SKM-1 (cell line): ENCODE measurements at regions not wholly inside any gene's neighbourhood (a gene's known extent, or its start where the extent isn't known, plus 50 kb on each side); places are given as distances from the start of the nearest gene placed in this dataset.

Experiments
- DNase-seq: peaks from one replicate; lab custom pipeline; 2025; ENCODE audit not compliant: unreplicated experiment; lab: John Stamatoyannopoulos, UW

DNA sequence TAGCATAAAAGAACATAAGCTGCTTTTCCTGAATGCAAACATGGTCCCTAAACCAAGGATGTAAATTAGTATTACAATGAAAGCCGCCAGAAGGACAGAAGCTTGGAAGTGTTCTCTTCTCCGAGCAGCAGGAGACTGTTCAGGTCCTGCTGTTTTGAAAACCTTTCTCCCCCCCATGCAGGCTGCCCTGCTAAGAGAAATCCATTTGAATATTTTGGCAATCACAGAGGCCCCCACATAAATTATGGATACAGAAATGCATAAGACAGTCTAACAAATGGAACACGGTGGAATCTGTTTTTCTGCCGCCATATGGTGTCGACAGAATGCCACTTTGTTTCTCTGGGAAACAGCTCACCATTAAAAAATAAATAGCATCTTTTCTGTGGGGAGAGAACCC lies 600.4 kb upstream of the KLHL29 start:
- no peak for DNase-seq

DNA sequence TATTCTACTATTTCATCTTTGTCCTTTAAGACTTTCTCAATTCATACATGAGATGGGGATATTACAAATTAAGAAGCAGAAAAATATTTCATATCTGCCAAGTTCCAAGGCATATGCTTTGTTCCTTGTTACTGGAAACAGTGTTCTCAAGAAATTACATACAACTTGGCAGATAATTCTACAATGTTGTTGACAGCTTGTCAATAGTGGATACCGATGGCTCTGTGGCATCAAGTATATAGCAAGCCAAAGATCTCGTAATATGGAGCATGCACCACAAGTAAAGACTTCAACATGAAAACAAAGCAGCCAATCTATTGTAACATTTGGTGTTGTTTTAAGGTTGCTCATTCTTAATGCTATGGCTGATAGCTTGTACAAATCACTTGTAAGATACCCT lies 598.2 kb upstream of the KLHL29 start:
- no peak for DNase-seq

- DNase-seq: no peak
Observed at GRCh38 chr2:22787745-22788144, 597.2 kb upstream of the KLHL29 start.

DNA sequence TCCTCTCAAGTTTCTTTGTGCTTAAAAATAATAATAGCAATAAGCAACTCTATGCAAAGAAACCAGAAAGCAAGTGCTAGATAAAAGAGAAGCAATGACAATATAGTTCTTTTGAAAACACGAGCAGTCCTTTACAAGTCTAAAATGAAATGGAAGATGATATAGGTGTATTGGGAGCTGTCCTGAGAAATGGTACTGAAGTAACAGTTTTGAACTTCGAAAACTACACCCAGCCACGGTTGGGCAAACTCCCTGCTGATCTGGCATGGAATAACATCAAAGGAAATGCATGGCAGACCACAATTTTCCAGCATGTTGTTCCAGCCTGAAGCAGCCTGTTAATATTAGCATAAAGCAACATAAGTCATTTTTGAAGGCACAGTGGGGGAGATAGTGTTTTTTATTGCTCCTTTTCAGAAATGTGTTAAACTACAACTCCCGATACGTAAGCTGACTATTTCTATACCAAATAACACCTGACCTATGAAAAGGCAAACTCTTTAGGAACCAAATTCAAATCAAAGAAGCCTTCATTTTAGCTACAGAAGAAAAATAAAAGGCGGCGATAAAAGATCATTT lies 596.1 kb upstream of the KLHL29 start:
- no peak for DNase-seq

GRCh38 chr2:22795287-22795866 lies 589.6 kb upstream of the KLHL29 start:
- no peak for DNase-seq

GRCh38 chr2:22798386-22798785 lies 586.6 kb upstream of the KLHL29 start:
- DNase-seq: no peak

DNA sequence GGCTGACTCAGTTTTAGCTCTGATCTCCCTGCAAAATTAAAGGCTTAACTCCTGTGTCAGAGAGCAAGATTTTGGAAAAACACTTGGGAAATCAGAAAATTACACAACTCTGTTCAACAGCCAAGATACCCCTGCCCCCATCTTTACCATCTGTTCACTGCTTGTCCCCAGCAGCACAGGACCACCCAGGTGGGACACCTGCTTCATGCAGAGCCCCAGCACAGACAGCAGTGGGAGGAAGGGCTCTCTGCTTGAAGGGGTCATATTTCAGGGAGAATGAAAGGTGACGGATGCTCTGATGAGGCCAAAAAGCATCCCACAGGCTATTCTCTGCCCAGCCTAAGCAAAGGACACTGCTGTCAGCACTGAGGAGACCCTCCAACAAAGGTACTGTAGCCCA lies 584.6 kb upstream of the KLHL29 start:
- DNase-seq: no peak

DNA sequence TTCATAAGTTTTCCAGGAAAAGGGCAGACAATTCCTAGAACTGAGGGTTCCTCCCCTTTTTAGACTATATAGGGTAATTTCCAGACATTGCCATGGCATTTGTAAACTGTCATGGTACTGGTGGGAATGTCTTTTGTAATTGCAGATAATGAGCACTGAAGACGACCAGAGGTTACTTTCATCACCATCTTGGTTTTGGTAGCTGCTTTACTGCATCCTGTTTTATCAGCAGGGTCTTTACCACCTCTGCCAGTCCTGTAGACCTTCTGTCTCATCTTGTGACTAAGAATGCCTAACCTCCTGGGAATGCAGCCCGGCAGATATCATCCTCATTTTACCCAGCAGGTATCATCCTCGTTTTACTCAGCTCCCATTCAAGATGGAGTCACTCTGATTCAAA lies 583.9 kb upstream of the KLHL29 start:
- DNase-seq: no peak

- no peak for DNase-seq
Observed at GRCh38 chr2:22801970-22802369, 583.0 kb upstream of the KLHL29 start.

GRCh38 chr2:22807872-22808271 lies 577.1 kb upstream of the KLHL29 start:
- DNase-seq: no peak

DNA sequence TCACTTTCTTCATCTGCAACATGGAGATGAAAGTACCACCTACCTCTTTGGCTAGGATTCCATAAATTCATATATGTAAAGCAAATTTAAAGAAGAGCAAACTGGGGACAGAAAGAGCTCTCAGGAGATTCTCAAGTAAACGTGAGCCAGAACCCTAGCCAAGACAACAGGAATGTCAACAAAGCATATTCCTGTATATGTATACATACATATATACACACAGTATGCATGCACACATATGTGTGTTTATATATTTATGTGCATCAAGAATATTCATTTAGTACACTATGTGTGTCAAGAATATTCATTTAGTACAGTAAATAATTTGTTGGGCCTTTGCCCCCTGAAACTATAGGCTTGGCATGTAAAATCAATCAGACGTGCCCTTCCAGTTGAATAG lies 574.4 kb upstream of the KLHL29 start:
- DNase-seq: no peak

DNA sequence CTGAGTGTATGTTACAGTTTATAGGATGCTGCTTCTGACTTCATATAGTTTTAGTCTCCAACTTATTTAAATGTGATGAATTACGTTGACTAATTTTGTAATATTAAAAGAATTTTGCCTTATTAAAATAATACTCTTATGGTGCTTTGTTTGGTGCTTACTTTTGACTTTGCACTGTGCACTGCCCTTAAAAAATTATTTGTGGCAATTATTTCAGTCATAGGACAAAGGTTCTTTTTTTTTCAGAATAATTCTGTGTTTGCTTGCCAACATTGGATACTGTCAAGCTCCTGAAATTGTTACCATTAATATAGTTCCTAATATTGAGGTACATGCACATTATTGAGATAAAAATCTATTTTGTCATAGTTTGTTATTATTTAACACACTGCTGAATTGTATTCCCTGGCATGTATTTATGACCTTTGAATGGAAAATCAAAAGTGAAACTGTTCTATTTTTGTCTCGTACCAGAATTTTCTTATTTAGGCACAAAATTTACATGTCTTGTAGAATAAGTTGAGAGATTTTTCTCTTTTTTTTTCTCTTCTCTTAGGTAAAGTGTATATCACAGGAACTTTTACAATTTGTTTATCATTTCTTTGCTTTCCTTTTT lies 572.8 kb upstream of the KLHL29 start:
- no peak for DNase-seq

DNA sequence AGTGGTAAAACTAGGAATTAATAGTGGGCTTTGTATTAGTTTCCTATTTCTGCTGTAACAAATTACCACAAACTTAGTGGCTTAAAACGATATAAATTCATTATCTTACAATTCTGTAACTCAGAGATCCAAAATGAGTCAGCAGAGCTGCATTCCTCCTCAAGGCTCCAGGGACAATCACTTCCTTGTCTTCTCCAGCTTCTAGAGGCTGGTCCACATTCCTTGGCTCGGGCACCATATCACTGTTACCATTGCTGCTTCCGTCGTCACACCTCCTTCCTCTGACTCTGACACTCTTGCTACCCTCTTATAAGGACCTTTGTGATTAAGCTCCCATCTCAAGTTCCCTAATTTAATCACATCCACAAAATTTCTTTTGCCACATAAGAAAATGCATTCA lies 567.8 kb upstream of the KLHL29 start:
- no peak for DNase-seq

- DNase-seq: no peak
Observed at GRCh38 chr2:22821458-22821857, 563.5 kb upstream of the KLHL29 start.

DNA sequence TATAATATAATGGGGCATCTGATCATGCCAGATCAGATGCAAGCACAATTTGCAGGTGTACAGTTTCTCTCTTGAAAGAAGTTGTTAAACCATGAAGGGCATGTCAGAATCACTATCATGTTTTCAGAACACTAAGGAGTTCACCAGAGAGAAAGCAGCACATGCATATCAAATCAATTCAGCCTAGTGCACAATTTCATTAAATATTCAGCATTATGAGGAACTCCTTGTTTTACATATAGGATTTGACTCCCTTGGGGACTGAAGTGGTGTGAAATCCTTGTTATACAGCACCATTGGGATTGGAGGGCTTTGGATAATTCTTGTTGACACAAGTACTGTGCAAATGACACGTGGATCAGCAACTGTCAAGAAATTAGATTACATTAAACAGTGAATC lies 562.1 kb upstream of the KLHL29 start:
- DNase-seq: no peak

GRCh38 chr2:22824618-22825017 lies 560.4 kb upstream of the KLHL29 start:
- no peak for DNase-seq

GRCh38 chr2:22826703-22827102 lies 558.3 kb upstream of the KLHL29 start:
- DNase-seq: no peak

DNA sequence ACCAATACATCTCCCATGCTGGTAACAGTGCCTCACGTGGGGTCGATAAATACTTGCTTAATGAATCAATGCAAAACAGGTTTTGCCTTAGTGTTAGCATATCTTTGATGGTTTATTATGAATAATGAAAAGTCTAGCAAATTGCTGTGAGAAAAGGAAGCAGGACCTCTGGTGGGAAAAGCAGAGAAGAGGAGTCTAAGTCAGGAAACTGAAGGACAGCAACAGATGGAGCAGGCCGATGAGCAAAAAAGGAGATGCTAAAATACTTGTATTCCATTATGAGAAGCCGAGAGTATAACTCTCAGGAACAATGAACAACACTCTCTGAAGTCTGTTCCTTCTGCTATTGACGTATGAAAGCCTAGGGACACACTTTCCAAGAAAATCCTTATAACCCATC lies 555.2 kb upstream of the KLHL29 start:
- no peak for DNase-seq

DNA sequence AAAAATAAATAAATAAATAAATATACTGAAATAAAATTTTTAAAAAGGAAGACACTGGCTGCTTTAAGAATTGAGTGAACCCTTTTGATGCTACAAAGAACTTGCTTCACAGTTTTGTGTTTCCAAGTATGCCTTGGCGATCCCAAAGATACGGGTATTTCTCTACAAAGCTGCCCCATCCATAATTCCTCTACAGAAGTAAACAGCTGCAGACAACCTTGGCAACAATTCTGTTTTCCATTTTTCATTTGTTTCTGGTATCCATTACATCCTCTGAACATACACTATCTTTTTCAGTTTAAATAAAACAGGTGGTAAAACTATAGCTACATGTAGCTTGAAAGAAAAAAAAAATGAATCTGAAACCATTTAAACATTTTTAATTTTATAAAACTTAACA lies 552.8 kb upstream of the KLHL29 start:
- DNase-seq: no peak

GRCh38 chr2:22838461-22838860 lies 546.5 kb upstream of the KLHL29 start:
- no peak for DNase-seq

DNA sequence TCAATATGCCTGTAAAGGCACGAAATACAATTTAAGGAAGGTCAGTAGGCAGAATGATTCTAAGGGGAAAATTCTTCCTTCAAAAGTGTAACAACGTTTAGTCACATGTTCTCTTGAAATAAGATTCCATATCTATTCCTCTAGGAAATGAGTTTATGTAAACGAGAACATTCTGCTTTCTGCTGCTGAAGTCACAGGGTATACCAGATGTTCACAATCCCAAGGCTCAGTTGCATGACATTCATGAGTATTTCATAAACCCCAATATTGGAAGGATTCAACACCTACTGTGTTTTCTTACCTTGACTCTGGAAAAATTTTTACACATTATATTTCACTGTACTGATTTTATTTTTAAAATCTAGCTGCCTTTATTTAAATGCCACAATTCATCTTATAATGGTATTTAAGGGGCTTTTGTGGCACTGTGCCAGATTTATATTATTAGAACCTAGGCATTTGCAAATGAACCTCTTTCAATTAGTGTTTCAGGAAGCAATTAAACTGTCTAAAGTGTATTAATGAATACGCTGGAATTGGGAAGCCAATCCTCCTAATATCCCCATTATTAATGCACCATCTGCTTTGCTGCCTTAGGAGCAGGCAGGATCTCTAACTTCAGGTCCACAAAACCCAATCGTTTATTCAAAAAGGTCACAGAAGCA lies 542.6 kb upstream of the KLHL29 start:
- DNase-seq: no peak

DNA sequence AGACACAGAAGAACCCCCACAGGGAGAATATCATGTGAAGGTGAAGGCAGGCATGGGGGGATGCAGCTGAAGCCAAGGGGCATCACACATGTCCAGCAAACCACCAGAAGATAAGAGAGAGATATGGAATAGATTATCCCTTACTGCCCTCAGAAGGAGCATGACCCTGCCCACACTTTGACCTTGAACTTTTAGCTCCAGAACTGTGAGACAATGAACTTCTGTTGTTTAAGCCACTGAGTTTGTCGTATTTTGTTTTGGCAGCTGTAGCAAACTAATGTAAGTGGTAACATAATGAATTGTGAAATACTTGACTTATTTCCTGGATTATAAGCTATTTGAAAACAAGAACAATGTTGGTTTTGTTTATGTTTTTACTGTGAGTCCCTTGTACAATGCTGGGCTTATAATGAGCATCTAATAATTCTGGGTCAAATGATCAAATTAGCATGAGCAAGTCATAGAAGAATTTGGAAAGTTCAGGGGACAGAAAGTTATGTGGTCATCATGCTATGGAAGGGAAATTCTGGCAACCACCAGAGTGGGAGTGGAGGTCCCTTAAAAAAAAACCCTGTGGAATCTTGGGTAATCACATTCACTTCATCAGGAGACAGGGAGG lies 541.0 kb upstream of the KLHL29 start:
- no peak for DNase-seq
